ENCODE measurements at regions not wholly inside any gene's neighbourhood (a gene's known extent, or its start where the extent isn't known, plus 50 kb on each side); places are given as distances from the start of the nearest gene placed in this dataset.

DNA sequence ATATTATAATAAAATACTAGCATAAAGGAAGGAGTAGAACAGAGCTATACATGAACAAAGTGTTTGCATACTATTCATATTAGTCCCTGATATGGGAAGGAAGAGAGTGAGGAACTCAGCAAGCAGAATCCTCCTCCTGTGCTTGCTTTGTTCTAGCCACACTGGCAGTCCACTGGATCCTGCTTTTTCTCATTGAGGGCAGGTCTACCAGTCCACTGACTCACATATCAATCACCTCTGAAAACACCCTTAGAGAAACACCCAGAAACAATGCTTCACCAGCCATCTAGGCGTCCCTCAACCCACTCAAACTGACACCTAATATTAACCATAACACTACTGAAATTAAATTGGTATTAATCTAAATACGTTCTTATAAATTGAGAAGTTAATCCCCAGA lies 1861.7 kb upstream of the SEL1L start:
- TF ChIP-seq, protein P1, sequence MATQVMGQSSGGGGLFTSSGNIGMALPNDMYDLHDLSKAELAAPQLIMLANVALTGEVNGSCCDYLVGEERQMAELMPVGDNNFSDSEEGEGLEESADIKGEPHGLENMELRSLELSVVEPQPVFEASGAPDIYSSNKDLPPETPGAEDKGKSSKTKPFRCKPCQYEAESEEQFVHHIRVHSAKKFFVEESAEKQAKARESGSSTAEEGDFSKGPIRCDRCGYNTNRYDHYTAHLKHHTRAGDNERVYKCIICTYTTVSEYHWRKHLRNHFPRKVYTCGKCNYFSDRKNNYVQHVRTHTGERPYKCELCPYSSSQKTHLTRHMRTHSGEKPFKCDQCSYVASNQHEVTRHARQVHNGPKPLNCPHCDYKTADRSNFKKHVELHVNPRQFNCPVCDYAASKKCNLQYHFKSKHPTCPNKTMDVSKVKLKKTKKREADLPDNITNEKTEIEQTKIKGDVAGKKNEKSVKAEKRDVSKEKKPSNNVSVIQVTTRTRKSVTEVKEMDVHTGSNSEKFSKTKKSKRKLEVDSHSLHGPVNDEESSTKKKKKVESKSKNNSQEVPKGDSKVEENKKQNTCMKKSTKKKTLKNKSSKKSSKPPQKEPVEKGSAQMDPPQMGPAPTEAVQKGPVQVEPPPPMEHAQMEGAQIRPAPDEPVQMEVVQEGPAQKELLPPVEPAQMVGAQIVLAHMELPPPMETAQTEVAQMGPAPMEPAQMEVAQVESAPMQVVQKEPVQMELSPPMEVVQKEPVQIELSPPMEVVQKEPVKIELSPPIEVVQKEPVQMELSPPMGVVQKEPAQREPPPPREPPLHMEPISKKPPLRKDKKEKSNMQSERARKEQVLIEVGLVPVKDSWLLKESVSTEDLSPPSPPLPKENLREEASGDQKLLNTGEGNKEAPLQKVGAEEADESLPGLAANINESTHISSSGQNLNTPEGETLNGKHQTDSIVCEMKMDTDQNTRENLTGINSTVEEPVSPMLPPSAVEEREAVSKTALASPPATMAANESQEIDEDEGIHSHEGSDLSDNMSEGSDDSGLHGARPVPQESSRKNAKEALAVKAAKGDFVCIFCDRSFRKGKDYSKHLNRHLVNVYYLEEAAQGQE (IDR thresholded peaks at IDR 0.05; ENCODE audit: insufficient read depth in 1 of 2, low read depth in 2 of 2, low read length in 2 of 2), result no peak
- TF ChIP-seq POLR2AphosphoS5 (IDR thresholded peaks at IDR 0.05; ENCODE audit: low read depth, low read length), result no peak
- no peak for TF ChIP-seq TAF1 (IDR thresholded peaks at IDR 0.05; ENCODE audit: borderline replicate concordance, insufficient read depth, low read length)
- TF ChIP-seq SIN3A (IDR thresholded peaks at IDR 0.05; ENCODE audit: borderline replicate concordance, insufficient read depth, low read length), result no peak
- TF ChIP-seq FOXP2 (optimal IDR thresholded peaks at IDR 0.05; ENCODE audit: borderline replicate concordance, extremely low read depth, extremely low read length, insufficient read depth), result no peak

- TF ChIP-seq, protein P1 (IDR thresholded peaks at IDR 0.05; ENCODE audit: insufficient read depth in 1 of 2, low read depth in 2 of 2, low read length in 2 of 2), result no peak
- TF ChIP-seq TAF1 (IDR thresholded peaks at IDR 0.05; ENCODE audit: borderline replicate concordance, insufficient read depth, low read length) (no peak), FOXP2 (optimal IDR thresholded peaks at IDR 0.05; ENCODE audit: borderline replicate concordance, extremely low read depth, extremely low read length, insufficient read depth) (no peak), POLR2AphosphoS5 (IDR thresholded peaks at IDR 0.05; ENCODE audit: low read depth, low read length) (no peak), SIN3A (IDR thresholded peaks at IDR 0.05; ENCODE audit: borderline replicate concordance, insufficient read depth, low read length) (no peak)
These were observed 1882.8 kb upstream of the SEL1L start for GRCh38 chr14:83416476-83416875.

DNA sequence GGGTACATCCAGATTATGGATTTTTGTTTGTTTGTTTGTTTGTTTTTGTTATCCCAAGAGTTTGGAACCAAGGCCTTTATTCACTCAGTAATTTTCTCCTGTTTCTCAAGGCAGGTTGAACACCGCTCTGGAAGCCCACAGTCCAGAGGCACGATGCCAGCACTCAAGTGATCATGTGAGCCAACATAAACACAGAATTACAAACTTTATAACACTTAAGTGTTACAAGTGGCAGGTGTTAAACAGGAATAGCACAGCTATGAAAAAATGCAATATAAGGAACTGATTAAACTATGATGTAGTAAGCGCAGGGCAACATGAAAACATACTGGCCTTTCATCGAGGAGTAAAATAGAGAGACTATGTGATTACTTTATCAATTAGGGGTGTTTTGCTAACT lies 1885.8 kb upstream of the SEL1L start:
- TF ChIP-seq, protein P1 (IDR thresholded peaks at IDR 0.05; ENCODE audit: insufficient read depth in 1 of 2, low read depth in 2 of 2, low read length in 2 of 2), result no peak
- TF ChIP-seq TAF1 (IDR thresholded peaks at IDR 0.05; ENCODE audit: borderline replicate concordance, insufficient read depth, low read length), result no peak
- no peak for TF ChIP-seq POLR2AphosphoS5 (IDR thresholded peaks at IDR 0.05; ENCODE audit: low read depth, low read length)
- TF ChIP-seq FOXP2 (optimal IDR thresholded peaks at IDR 0.05; ENCODE audit: borderline replicate concordance, extremely low read depth, extremely low read length, insufficient read depth), result no peak
- TF ChIP-seq SIN3A (IDR thresholded peaks at IDR 0.05; ENCODE audit: borderline replicate concordance, insufficient read depth, low read length), result no peak

DNA sequence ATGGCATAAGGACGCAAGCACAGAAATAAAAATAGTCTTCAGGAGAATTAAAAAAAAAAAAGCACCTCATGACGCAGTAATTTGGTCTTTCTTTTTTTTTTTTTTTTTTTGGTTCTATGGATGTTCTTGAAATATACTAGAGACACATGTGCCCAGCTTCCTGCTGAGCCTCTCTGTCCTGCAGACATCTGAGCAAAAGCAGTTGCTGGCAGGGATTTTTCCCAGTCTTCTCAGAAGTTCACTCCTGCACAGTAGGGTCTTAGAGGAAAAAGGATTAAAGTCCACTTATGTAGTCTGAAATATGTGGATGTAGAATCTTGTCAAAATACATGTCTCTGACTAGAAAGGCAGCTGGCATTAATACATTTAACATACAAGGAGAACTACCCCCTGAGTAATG lies 1888.1 kb upstream of the SEL1L start:
- TF ChIP-seq, protein P1 (IDR thresholded peaks at IDR 0.05; ENCODE audit: insufficient read depth in 1 of 2, low read depth in 2 of 2, low read length in 2 of 2), result no peak
- TF ChIP-seq TAF1 (IDR thresholded peaks at IDR 0.05; ENCODE audit: borderline replicate concordance, insufficient read depth, low read length), result no peak

GRCh38 chr14:83425138-83425537 lies 1891.5 kb upstream of the SEL1L start:
- TF ChIP-seq POLR2AphosphoS5 (IDR thresholded peaks at IDR 0.05; ENCODE audit: low read depth, low read length) (no peak), SIN3A (IDR thresholded peaks at IDR 0.05; ENCODE audit: borderline replicate concordance, insufficient read depth, low read length) (no peak), TAF1 (IDR thresholded peaks at IDR 0.05; ENCODE audit: borderline replicate concordance, insufficient read depth, low read length) (no peak), FOXP2 (optimal IDR thresholded peaks at IDR 0.05; ENCODE audit: borderline replicate concordance, extremely low read depth, extremely low read length, insufficient read depth) (no peak)
- TF ChIP-seq, protein P1 (IDR thresholded peaks at IDR 0.05; ENCODE audit: insufficient read depth in 1 of 2, low read depth in 2 of 2, low read length in 2 of 2), result no peak
